ENCODE measurements at regions not wholly inside any gene's neighbourhood (a gene's known extent, or its start where the extent isn't known, plus 50 kb on each side); places are given as distances from the start of the nearest gene placed in this dataset.

DNA sequence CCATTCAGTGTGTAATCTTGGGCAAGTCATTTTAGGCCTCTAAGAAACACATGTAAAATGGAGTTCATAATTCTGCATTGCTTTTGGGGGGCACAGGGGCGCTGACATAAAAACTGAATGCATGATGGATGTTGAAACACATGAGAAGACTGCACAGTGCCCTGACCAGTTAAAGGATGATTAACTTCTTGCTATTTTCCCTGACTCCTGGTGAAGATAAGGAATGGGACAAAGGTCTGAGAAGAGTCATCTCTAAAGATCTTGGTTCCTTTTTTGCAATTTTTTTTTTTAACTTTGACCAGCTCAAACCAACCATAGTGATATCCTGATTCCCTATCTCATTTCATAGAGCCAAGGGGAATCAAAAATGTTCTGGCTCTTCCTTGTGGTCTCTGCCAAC lies 134.9 kb upstream of the TENM4 start:
- no peaks in the 10 kb centered on the region for H3K36me3 ChIP-seq (ENCODE audit: control insufficient read depth in 2 of 4, insufficient read depth in 4 of 4, low read length in 3 of 4)
- no peak overlapping the region for H2BK15ac ChIP-seq (ENCODE audit: low read length)
- no peaks in the 10 kb centered on the region for H4K20me1 ChIP-seq (replicated peaks in 1 of 2; ENCODE audit: control insufficient read depth in 1 of 2, insufficient read depth in 2 of 2, low read length in 2 of 2)
- H3K4me3 ChIP-seq (ENCODE audit: extremely low read depth in 1 of 4, insufficient read depth in 2 of 4, low read depth in 3 of 4, low read length in 4 of 4): no peak overlapping the region
- no peaks in the 10 kb centered on the region for H3K79me2 ChIP-seq (ENCODE audit: control insufficient read depth in 1 of 2, insufficient read depth in 2 of 2, low read length in 2 of 2)
- H3K56ac ChIP-seq (replicated peaks; ENCODE audit: insufficient read length, low read depth, low read length): no peak overlapping the region
- H3K4me1 ChIP-seq (replicated peaks in 1 of 4; ENCODE audit: control insufficient read depth in 3 of 4, insufficient read depth in 4 of 4, low read length in 3 of 4): no peaks in the 10 kb centered on the region
- H2AFZ ChIP-seq (ENCODE audit: low read length): no peak overlapping the region
- H4K8ac ChIP-seq (ENCODE audit: extremely low read depth, insufficient read depth, low read length): no peak overlapping the region
- POLR2A ChIA-PET (ENCODE audit: partially characterized antibody): no interaction called here
- H4K5ac ChIP-seq (ENCODE audit: insufficient read length, low read depth, low read length): no peak overlapping the region
- H2AK5ac ChIP-seq (ENCODE audit: low read depth, low read length): no peak overlapping the region
- CTCF ChIA-PET (ENCODE audit: partially characterized antibody): no interaction called here
- no peak overlapping the region for H2BK12ac ChIP-seq (ENCODE audit: low read depth, low read length)
- no peak overlapping the region for H2BK5ac ChIP-seq (ENCODE audit: low read depth, low read length)
- H3K18ac ChIP-seq (ENCODE audit: extremely low read depth, low read length): no peak overlapping the region
- H3K79me1 ChIP-seq (ENCODE audit: low read depth, low read length): no peaks in the 10 kb centered on the region
- DNase-seq (ENCODE audit: low read depth in 1 of 2, low spot score in 2 of 2) (no peak), FAIRE-seq (no peak)
- H3K23ac ChIP-seq (ENCODE audit: insufficient read length): no peak overlapping the region
- H2BK120ac ChIP-seq (replicated peaks; ENCODE audit: low read depth, low read length): no peak overlapping the region
- H3K23me2 ChIP-seq (ENCODE audit: low read depth, low read length): no peaks in the 10 kb centered on the region
- no peak overlapping the region for H3K27ac ChIP-seq (ENCODE audit: low read depth, low read length)
- no peak overlapping the region for H2BK20ac ChIP-seq (ENCODE audit: low read length)
- no peaks in the 10 kb centered on the region for H3K27me3 ChIP-seq (replicated peaks in 1 of 4; ENCODE audit: control insufficient read depth in 3 of 4, extremely low read depth in 1 of 4, insufficient read depth in 3 of 4, low read length in 3 of 4)
- H3K4ac ChIP-seq (replicated peaks; ENCODE audit: insufficient read length, low read depth, low read length): no peak overlapping the region
- 67% methylated on average over 1 of the region's 1 CpG; no CpG with 5 or more reads in 1 of the 2 experiments for WGBS, 2 experiments (ENCODE audit: extremely low coverage in 1 of 2, insufficient coverage in 1 of 2, insufficient read length in 1 of 2, insufficient replicate concordance in 2 of 2, low coverage in 1 of 2, low lambda C conversion rate in 2 of 2, missing lambda C conversion rate in 1 of 2)
- H3K9ac ChIP-seq (replicated peaks in 1 of 4; ENCODE audit: extremely low read depth in 1 of 4, low read depth in 3 of 4, low read length in 3 of 4): no peak overlapping the region
- no peak overlapping the region for H3K14ac ChIP-seq (ENCODE audit: insufficient read length)
- H4K91ac ChIP-seq (replicated peaks; ENCODE audit: insufficient read length, low read length): no peak overlapping the region
- H3K9me3 ChIP-seq (ENCODE audit: insufficient read depth in 2 of 2, low read depth in 1 of 2, low read length in 1 of 2): no peaks in the 10 kb centered on the region
- H3K4me2 ChIP-seq (ENCODE audit: insufficient read depth in 1 of 2, low read depth in 2 of 2, low read length in 2 of 2): no peak overlapping the region
- TF ChIP-seq SIRT6 (IDR thresholded peaks at IDR 0.05; ENCODE audit: low read length) (no peak), SP1 (IDR thresholded peaks at IDR 0.05; ENCODE audit: low read depth, low read length) (no peak)

All from H1 (cell line).